HepG2 (cell line): ENCODE measurements at regions not wholly inside any gene's neighbourhood (a gene's known extent, or its start where the extent isn't known, plus 50 kb on each side); places are given as distances from the start of the nearest gene placed in this dataset.

Experiments
- ATAC-seq: fragments of 200-7000 bp; cut with Tn5 transposase; 3 replicates; pipeline ENCODE4 v1.9.1; 2020; ENCODE audit warnings: mild to moderate bottlenecking, moderate library complexity
- BruUV-seq: library from RNA; stranded (reverse); fragments of 400-500 nt; replicated peaks from 2 replicates; lab custom pipeline; 2021; lab: Mats Ljungman, UMichigan
- CTCF ChIA-PET: fragments of 300-600 bp; formaldehyde crosslinking; extraction: SDS; loops from one replicate; lab custom pipeline; 2021; ENCODE audit warnings: low total read pairs, inconsistent platforms, low intra/inter-chr PET ratio; lab: Yijun Ruan, JAX
- POLR2A ChIA-PET: fragments of 350-600 bp; sonication (Branson Sonifier 250); formaldehyde crosslinking; loops from one replicate; lab custom pipeline; 2020; ENCODE audit warnings: antibody characterized with exemption, inconsistent platforms; lab: Yijun Ruan, JAX
- DNase-seq: peaks from one replicate; pipeline ENCODE4 v3.0.0-alpha.2; 2015; ENCODE audit warnings: low spot score
- FAIRE-seq: peaks from 3 replicates; lab custom pipeline; 2011; peaks lifted over from hg19 to GRCh38; lab: Jason Lieb, UNC
- H2AFZ ChIP-seq: one replicate; pipeline ENCODE4 v1.6.1; 2011; ENCODE audit warnings: low read length, inconsistent platforms
- H3K27ac ChIP-seq: fragments of 300-600 bp; 3 replicates; pipeline ENCODE4 v1.8.0; 2011; ENCODE audit warnings: mixed run types, mild to moderate bottlenecking, mixed read lengths, low read length, inconsistent platforms; ENCODE audit not compliant: insufficient read depth; ENCODE audit errors: extremely low read length
- H3K27me3 ChIP-seq, 2 experiments: fragments of 200-600 bp in 1 of 2; 2 replicates in 1 of 2; 3 replicates in 1 of 2; pipeline versions ENCODE4 v1.6.0 to v1.8.0; 2011; ENCODE audit warnings: low read length in 2 of 2, mild to moderate bottlenecking in 2 of 2, moderate library complexity in 2 of 2, inconsistent platforms in 1 of 2; ENCODE audit not compliant: insufficient read depth in 2 of 2, control insufficient read depth in 1 of 2
- H3K36me3 ChIP-seq, 2 experiments: fragments of 200-600 bp in 1 of 2; replicated peaks in 1 of 2; 2 replicates in 1 of 2; 3 replicates in 1 of 2; pipeline versions ENCODE4 v1.5.1 to v1.8.0; 2011; ENCODE audit warnings: low read length in 2 of 2, inconsistent platforms in 1 of 2; ENCODE audit not compliant: insufficient read depth in 2 of 2, control insufficient read depth in 1 of 2
- H3K4me1 ChIP-seq: 2 replicates; pipeline ENCODE4 v1.5.1; 2012; ENCODE audit warnings: low read length, inconsistent platforms; ENCODE audit not compliant: insufficient read depth
- H3K4me2 ChIP-seq: 2 replicates; pipeline ENCODE4 v1.6.0; 2011; ENCODE audit warnings: low read depth, low read length, inconsistent platforms
- H3K4me3 ChIP-seq, 3 experiments: fragments of 200-600 bp in 1 of 3; sonication (generic), shearing (Covaris generic) in 1 of 3; replicated peaks in 1 of 3; 2 replicates each; pipeline ENCODE4 v1.5.1; 2011 to 2016; ENCODE audit warnings: low read length in 3 of 3, inconsistent platforms in 2 of 3, low read depth in 2 of 3, mild to moderate bottlenecking in 2 of 3, control low read depth in 1 of 3, mixed read lengths in 1 of 3; ENCODE audit not compliant: insufficient read depth in 1 of 3
- H3K79me2 ChIP-seq: one replicate; pipeline ENCODE4 v1.6.1; 2011; ENCODE audit warnings: low read length, inconsistent platforms; ENCODE audit not compliant: insufficient read depth
- H3K9ac ChIP-seq: 2 replicates; pipeline ENCODE4 v1.6.0; 2011; ENCODE audit warnings: mild to moderate bottlenecking, low read depth, low read length, inconsistent platforms; ENCODE audit not compliant: insufficient read depth
- H3K9me3 ChIP-seq: 2 replicates; pipeline ENCODE4 v1.5.1; 2012; ENCODE audit warnings: mild to moderate bottlenecking, low read length
- H4K20me1 ChIP-seq: 2 replicates; pipeline ENCODE4 v1.6.0; 2011; ENCODE audit warnings: inconsistent platforms, mild to moderate bottlenecking, low read length, moderate library complexity; ENCODE audit not compliant: insufficient read depth
- EEA1 ChIP-seq: sonication (generic); formaldehyde crosslinking; IDR thresholded peaks from 2 replicates; pipeline ENCODE4 v1.5.1; 2020; ENCODE audit warnings: mild to moderate bottlenecking, missing genetic modification reagents, borderline replicate concordance
- HBP1 ChIP-seq: IDR thresholded peaks from 2 replicates; pipeline ENCODE4 v1.6.1; 2016; ENCODE audit warnings: low read depth, control low read depth
- NR3C1 ChIP-seq: sonication (generic); formaldehyde crosslinking; IDR thresholded peaks from 2 replicates; pipeline ENCODE4 v1.4.0; 2020; ENCODE audit warnings: missing genetic modification reagents
- RFX1 ChIP-seq: fragments of 450-650 bp; IDR thresholded peaks from 2 replicates; pipeline ENCODE4 v1.6.1; 2017
- SRSF4 ChIP-seq: fragments of 200-400 bp; formaldehyde crosslinking; IDR thresholded peaks from one replicate; pipeline ENCODE4 v1.6.1; 2018; ENCODE audit warnings: mild to moderate bottlenecking, low read depth, low read length, moderate library complexity; ENCODE audit not compliant: poor library complexity, severe bottlenecking
- ZBTB1 ChIP-seq: sonication (generic); formaldehyde crosslinking; IDR thresholded peaks from 2 replicates; pipeline ENCODE4 v1.4.0; 2020; ENCODE audit warnings: missing genetic modification reagents, borderline replicate concordance
- ZNF275 ChIP-seq: sonication (generic); formaldehyde crosslinking; IDR thresholded peaks from 2 replicates; pipeline ENCODE4 v1.8.0; 2022; ENCODE audit warnings: missing genetic modification reagents, mild to moderate bottlenecking, inconsistent platforms, borderline replicate concordance
- ZNF343 ChIP-seq: sonication (generic); formaldehyde crosslinking; IDR thresholded peaks from 2 replicates; pipeline ENCODE4 v1.4.0; 2020; ENCODE audit warnings: mild to moderate bottlenecking, missing genetic modification reagents
- ZNF501 ChIP-seq: sonication (generic); formaldehyde crosslinking; IDR thresholded peaks from 2 replicates; pipeline ENCODE4 v1.5.1; 2020; ENCODE audit warnings: mild to moderate bottlenecking, moderate library complexity, missing genetic modification reagents
- ZNF704 ChIP-seq: sonication (generic); formaldehyde crosslinking; IDR thresholded peaks from 2 replicates; pipeline ENCODE4 v1.8.1; 2023; ENCODE audit warnings: mild to moderate bottlenecking, inconsistent platforms, moderate library complexity, missing genetic modification reagents, borderline replicate concordance
- ZNF770 ChIP-seq: sonication (generic); formaldehyde crosslinking; IDR thresholded peaks from 2 replicates; pipeline ENCODE4 v1.5.0; 2020; ENCODE audit warnings: mild to moderate bottlenecking, missing genetic modification reagents
- ZNF883 ChIP-seq: sonication (generic); formaldehyde crosslinking; IDR thresholded peaks from 2 replicates; pipeline ENCODE4 v1.5.1; 2020; ENCODE audit warnings: mild to moderate bottlenecking, missing genetic modification reagents; ENCODE audit errors: not compliant biosample characterization
- WGBS: methylation state at CpG from one replicate; pipeline ENCODE4 v1.1.6; 2017; ENCODE audit warnings: low lambda C conversion rate; 5-methylcytosine and 5-hydroxymethylcytosine counted together
- in situ Hi-C: cut with HindIII; loops from 2 replicates; pipeline ENCODE4 v1.10.0; 2017; ENCODE audit warnings: low pct_unique_long_range_greater_than_20kb; ENCODE audit not compliant: extremely low pct_ligation_motif_present
- intact Hi-C: fragments of 100-400 bp; cut with micrococcal nuclease; formaldehyde crosslinking; loops from one replicate; pipeline ENCODE4 v1.10.0; 2022; ENCODE audit not compliant: unreplicated experiment

- ChIA-PET CTCF (no interaction called here), POLR2A (no interaction called here)
- 0% methylated on average over 1 of the region's 1 CpG for WGBS
- H3K9ac ChIP-seq, result no peak overlapping the region
- peaks cover 60% of the 10 kb centered on the region for H3K9me3 ChIP-seq
- no peaks in the 10 kb centered on the region for H3K4me1 ChIP-seq
- H4K20me1 ChIP-seq, result no peaks in the 10 kb centered on the region
- intact Hi-C loops (no loop called here), in situ Hi-C loops (no loop called here)
- H3K79me2 ChIP-seq, result no peaks in the 10 kb centered on the region
- no peak overlapping the region for H3K4me2 ChIP-seq
- ATAC-seq (no peak), DNase-seq (no peak), FAIRE-seq (no peak)
- H3K27me3 ChIP-seq, result no peaks in the 10 kb centered on the region
- no peak for TF ChIP-seq HBP1 (CRISPR knock-in tag)
- no peak for TF ChIP-seq RFX1
- TF ChIP-seq ZNF501 (CRISPR knock-in tag), result no peak
- no peak for TF ChIP-seq EEA1 (CRISPR knock-in tag)
- no peaks in the 10 kb centered on the region for H3K36me3 ChIP-seq
- H3K27ac ChIP-seq, result no peak overlapping the region
- BruUV-seq, result no TSS peak
- H2AFZ ChIP-seq, result no peak overlapping the region
- H3K4me3 ChIP-seq, result no peak overlapping the region
Measured at GRCh38 chr3:28768439-28768838, 419.8 kb upstream of the AZI2 start.

- FAIRE-seq (no peak), DNase-seq (no peak), ATAC-seq (no peak)
- Histone ChIP-seq H3K36me3 (no peaks in the 10 kb centered on the region), H3K4me3 (no peak overlapping the region), H3K27ac (no peak overlapping the region), H2AFZ (no peak overlapping the region), H4K20me1 (no peaks in the 10 kb centered on the region), H3K27me3 (no peaks in the 10 kb centered on the region), H3K4me2 (no peak overlapping the region), H3K79me2 (no peaks in the 10 kb centered on the region), H3K9ac (no peak overlapping the region), H3K4me1 (no peaks in the 10 kb centered on the region), H3K9me3 (peaks cover 23% of the 10 kb centered on the region; the same call in 1 of the 2 replicates)
- BruUV-seq, result no TSS peak
- in situ Hi-C loops, result no loop called here
- POLR2A ChIA-PET, result no interaction called here
- intact Hi-C loops, result no loop called here
- WGBS, result 10% methylated on average over 6 of the region's 6 CpGs
- CTCF ChIA-PET, result no interaction called here
- TF ChIP-seq ZNF770 (CRISPR knock-in tag), result no peak
- no peak for TF ChIP-seq ZNF275 (CRISPR knock-in tag)
- no peak for TF ChIP-seq ZNF343 (CRISPR knock-in tag)
- TF ChIP-seq NR3C1, result no peak
- TF ChIP-seq SRSF4, result no peak
- no peak for TF ChIP-seq ZBTB1 (CRISPR knock-in tag)
- TF ChIP-seq ZNF704 (CRISPR knock-in tag), result no peak
- TF ChIP-seq ZNF883, result no peak
Measured at GRCh38 chr3:28777806-28778475, 429.3 kb upstream of the AZI2 start.
